ENCODE measurements at regions not wholly inside any gene's neighbourhood (a gene's known extent, or its start where the extent isn't known, plus 50 kb on each side); places are given as distances from the start of the nearest gene placed in this dataset.

GRCh38 chr4:95729596-95729995 lies 110.3 kb upstream of the PDHA2 start:
- no peak for ATAC-seq
- TF ChIP-seq CTCF (IDR thresholded peaks at IDR 0.05): no peak
- intact Hi-C loops (cut with DNase I): no loop called here

GRCh38 chr4:95728145-95728544 lies 111.7 kb upstream of the PDHA2 start:
- ATAC-seq (peak in 1 of 2 donors; percentile 29), DNase-seq (no peak)
- intact Hi-C loops (cut with DNase I): no loop called here
- no peak overlapping the region for H3K4me3 ChIP-seq
- no peaks in the 10 kb centered on the region for H3K36me3 ChIP-seq
- no peak overlapping the region for H3K27ac ChIP-seq
- no peak for TF ChIP-seq CTCF (IDR thresholded peaks at IDR 0.05)
- no peaks in the 10 kb centered on the region for H3K4me1 ChIP-seq
- H3K9me3 ChIP-seq: no peaks in the 10 kb centered on the region
- no peaks in the 10 kb centered on the region for H3K27me3 ChIP-seq (ENCODE audit: low read depth)

More at GRCh38 chr4:95729596-95729995, 110.3 kb upstream of the PDHA2 start:
- Histone ChIP-seq H3K4me3 (no peak overlapping the region), H3K9me3 (no peaks in the 10 kb centered on the region), H3K27ac (no peak overlapping the region), H3K4me1 (no peaks in the 10 kb centered on the region), H3K36me3 (no peaks in the 10 kb centered on the region), H3K27me3 (ENCODE audit: low read depth) (no peaks in the 10 kb centered on the region)
- no peak for DNase-seq

- Histone ChIP-seq H3K36me3 (no peaks in the 10 kb centered on the region), H3K27me3 (ENCODE audit: low read depth) (no peaks in the 10 kb centered on the region), H3K4me1 (no peaks in the 10 kb centered on the region), H3K9me3 (no peaks in the 10 kb centered on the region), H3K4me3 (no peak overlapping the region), H3K27ac (no peak overlapping the region)
- intact Hi-C loops (cut with DNase I): no loop called here
- TF ChIP-seq CTCF (IDR thresholded peaks at IDR 0.05): no peak
- DNase-seq (no peak), ATAC-seq (no peak)
Measured at GRCh38 chr4:95715830-95716229, 124.1 kb upstream of the PDHA2 start.

- DNase-seq (no peak), ATAC-seq (no peak)
- Histone ChIP-seq H3K36me3 (no peaks in the 10 kb centered on the region), H3K27me3 (ENCODE audit: low read depth) (no peaks in the 10 kb centered on the region), H3K4me3 (no peak overlapping the region), H3K9me3 (no peaks in the 10 kb centered on the region), H3K4me1 (no peaks in the 10 kb centered on the region), H3K27ac (no peak overlapping the region)
- no peak for TF ChIP-seq CTCF (IDR thresholded peaks at IDR 0.05)
- intact Hi-C loops (cut with DNase I): no loop called here
Measured at GRCh38 chr4:95714571-95714970, 125.3 kb upstream of the PDHA2 start.

- intact Hi-C loops (cut with DNase I): no loop called here
- no peaks in the 10 kb centered on the region for H3K4me1 ChIP-seq
Measured at GRCh38 chr4:95705323-95705722, 134.6 kb upstream of the PDHA2 start.

More at GRCh38 chr4:95705323-95705722, 134.6 kb upstream of the PDHA2 start:
- no peak overlapping the region for H3K4me3 ChIP-seq
- H3K27ac ChIP-seq: no peak overlapping the region
- H3K9me3 ChIP-seq: no peaks in the 10 kb centered on the region
- no peak for TF ChIP-seq CTCF (IDR thresholded peaks at IDR 0.05)
- H3K36me3 ChIP-seq: no peaks in the 10 kb centered on the region
- ATAC-seq: no peak
- DNase-seq: no peak
- H3K27me3 ChIP-seq (ENCODE audit: low read depth): no peaks in the 10 kb centered on the region
